HG03064 (cell line): ENCODE measurements at regions not wholly inside any gene's neighbourhood (a gene's known extent, or its start where the extent isn't known, plus 50 kb on each side); places are given as distances from the start of the nearest gene placed in this dataset.
"Not testable (repeated sequence)": the region's sequence is repeated elsewhere in the genome, so short reads cannot be mapped to it uniquely, and the experiment has no call there.

ENCODE experiments used
- ATAC-seq: cut with Tn5 transposase; IDR thresholded peaks from one replicate; pipeline ENCODE4 v1.9.1; 2021; ENCODE audit warnings: low read depth; ENCODE audit not compliant: unreplicated experiment

GRCh38 chr17:68782789-68783188 is 172.4 kb downstream of the ABCA8 start:
- ATAC-seq: no peak

- no peak for ATAC-seq
Observed at GRCh38 chr17:68780596-68780995, 174.6 kb downstream of the ABCA8 start.

- no peak for ATAC-seq
Observed at GRCh38 chr17:68778726-68779125, 176.5 kb downstream of the ABCA8 start.

GRCh38 chr17:68777856-68778694 is 176.9 kb upstream of the FAM20A start:
- no peak for ATAC-seq

- no peak for ATAC-seq
Observed at GRCh38 chr17:68777243-68777855, 176.2 kb upstream of the FAM20A start.

- ATAC-seq: no peak
Observed at GRCh38 chr17:68776451-68776850, 175.3 kb upstream of the FAM20A start.

GRCh38 chr17:68775969-68776368 is 174.8 kb upstream of the FAM20A start:
- ATAC-seq: no peak

- ATAC-seq: no peak
Observed at GRCh38 chr17:68775318-68775717, 174.2 kb upstream of the FAM20A start.

GRCh38 chr17:68771867-68772515 is 170.8 kb upstream of the FAM20A start:
- ATAC-seq: peak; percentile 56

GRCh38 chr17:68768804-68769203 is 167.6 kb upstream of the FAM20A start:
- ATAC-seq: no peak

GRCh38 chr17:68766640-68767039 is 165.5 kb upstream of the FAM20A start:
- no peak for ATAC-seq

GRCh38 chr17:68763562-68763961 is 162.4 kb upstream of the FAM20A start:
- ATAC-seq: no peak

GRCh38 chr17:68762911-68763310 is 161.7 kb upstream of the FAM20A start:
- no peak for ATAC-seq

GRCh38 chr17:68760141-68760475 is 158.9 kb upstream of the FAM20A start:
- no peak for ATAC-seq

- ATAC-seq: no peak
Observed at GRCh38 chr17:68759343-68760140, 158.4 kb upstream of the FAM20A start.

GRCh38 chr17:68759002-68759342 is 157.8 kb upstream of the FAM20A start:
- ATAC-seq: no peak

GRCh38 chr17:68757866-68758757 is 156.9 kb upstream of the FAM20A start:
- ATAC-seq: not testable (repeated sequence)

- no peak for ATAC-seq
Observed at GRCh38 chr17:68753985-68754769, 153.0 kb upstream of the FAM20A start.

- ATAC-seq: no peak
Observed at GRCh38 chr17:68750208-68750562, 149.0 kb upstream of the FAM20A start.
